ENCODE measurements at regions not wholly inside any gene's neighbourhood (a gene's known extent, or its start where the extent isn't known, plus 50 kb on each side); places are given as distances from the start of the nearest gene placed in this dataset.

- TF ChIP-seq ATF3 (CRISPR knock-in tag; conservative IDR thresholded peaks at IDR 0.05) (no peak), ATF6 (CRISPR knock-in tag; IDR thresholded peaks at IDR 0.05) (no peak), MYBL2 (CRISPR knock-in tag; IDR thresholded peaks at IDR 0.05) (no peak), JUN (CRISPR knock-in tag; IDR thresholded peaks at IDR 0.05) (no peak), ZNF532 (CRISPR knock-in tag; IDR thresholded peaks at IDR 0.05; ENCODE audit: borderline replicate concordance) (no peak)
- H3K27me3 Mint-ChIP-seq (ENCODE audit: low read depth), result no peaks in the 10 kb centered on the region
- H3K36me3 Mint-ChIP-seq, result peaks cover 15% of the 10 kb centered on the region
- no peak for DNase-seq (ENCODE audit: low spot score)
- H3K4me1 Mint-ChIP-seq, result peaks cover 7% of the 10 kb centered on the region
- no peak overlapping the region for H3K4me3 Mint-ChIP-seq
- ChIA-PET POLR2A (no interaction called here), CTCF (interaction anchor here (1.8 kb wide), 1 partner anchor 25 kb away, joined by 9 read pairs; no protein-coding TSS in a partner anchor)
- no peak for ATAC-seq
- no peak overlapping the region for H3K27ac Mint-ChIP-seq
- H3K9me3 Mint-ChIP-seq, result peaks cover 24% of the 10 kb centered on the region
Observed at GRCh38 chr18:24702001-24702515, 241.6 kb downstream of the HRH4 start.

GRCh38 chr18:24703316-24703715, 242.9 kb downstream of the HRH4 start:
- ChIA-PET POLR2A (no interaction called here), CTCF (interaction anchor here (1.8 kb wide), 1 partner anchor 23 kb away, joined by 9 read pairs; no protein-coding TSS in a partner anchor)
- H3K36me3 Mint-ChIP-seq, result peaks cover 15% of the 10 kb centered on the region

More at GRCh38 chr18:24703316-24703715, 242.9 kb downstream of the HRH4 start:
- Mint-ChIP-seq H3K4me1 (peaks cover 7% of the 10 kb centered on the region), H3K27me3 (ENCODE audit: low read depth) (no peaks in the 10 kb centered on the region), H3K4me3 (no peak overlapping the region), H3K27ac (no peak overlapping the region), H3K9me3 (peaks cover 23% of the 10 kb centered on the region)
- no peak for DNase-seq (ENCODE audit: low spot score)
- ATAC-seq, result no peak
- no peak for TF ChIP-seq ZNF281 (CRISPR knock-in tag; IDR thresholded peaks at IDR 0.05)
- no peak for TF ChIP-seq ZNF425 (CRISPR knock-in tag; conservative IDR thresholded peaks at IDR 0.05)

All from WTC11 (cell line).